Fibroblast of skin of right quadriceps (primary cell): ENCODE measurements at regions not wholly inside any gene's neighbourhood (a gene's known extent, or its start where the extent isn't known, plus 50 kb on each side); places are given as distances from the start of the nearest gene placed in this dataset.

Source experiments
- DNase-seq: peaks from one replicate; pipeline ENCODE4 v3.0.0-alpha.2; 2013

- DNase-seq = no peak
These were observed 139.4 kb upstream of the GLI2 start for GRCh38 chr2:120596191-120596811.

GRCh38 chr2:120596990-120597594 lies 138.6 kb upstream of the GLI2 start:
- DNase-seq = peak; percentile 51

DNA sequence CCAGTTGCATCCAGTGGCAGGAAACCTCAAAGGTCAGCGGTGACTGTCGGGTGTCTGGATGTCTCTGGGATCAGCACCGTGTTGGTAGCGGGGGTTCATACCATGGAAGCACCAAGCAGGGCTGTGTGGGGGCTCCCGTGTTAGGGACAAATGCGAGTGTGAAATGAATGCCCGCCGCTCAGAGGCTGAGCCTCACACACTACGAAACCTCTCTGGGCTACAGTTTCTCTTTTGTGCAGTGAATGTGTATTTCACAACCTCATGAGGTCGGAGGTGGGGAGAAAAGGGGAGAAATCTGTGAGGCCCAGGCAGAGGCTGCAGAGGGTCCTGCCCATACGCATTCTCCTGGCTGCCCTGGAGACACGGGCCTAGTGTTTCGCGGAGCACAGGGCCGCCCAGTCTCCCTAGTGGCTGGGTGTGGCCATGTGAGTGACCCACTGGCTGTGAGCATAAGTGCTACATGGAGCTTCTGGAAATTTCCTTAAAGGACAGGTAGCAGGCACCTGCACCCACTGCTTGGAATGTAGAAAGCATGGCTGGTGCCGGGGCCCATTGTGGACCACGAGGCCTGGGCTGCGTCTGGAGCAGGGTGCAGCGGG lies 138.0 kb upstream of the GLI2 start:
- DNase-seq = no peak

GRCh38 chr2:120598416-120598815 lies 137.3 kb upstream of the GLI2 start:
- no peak for DNase-seq

- no peak for DNase-seq
These were observed 136.6 kb upstream of the GLI2 start for GRCh38 chr2:120599072-120599471.

DNA sequence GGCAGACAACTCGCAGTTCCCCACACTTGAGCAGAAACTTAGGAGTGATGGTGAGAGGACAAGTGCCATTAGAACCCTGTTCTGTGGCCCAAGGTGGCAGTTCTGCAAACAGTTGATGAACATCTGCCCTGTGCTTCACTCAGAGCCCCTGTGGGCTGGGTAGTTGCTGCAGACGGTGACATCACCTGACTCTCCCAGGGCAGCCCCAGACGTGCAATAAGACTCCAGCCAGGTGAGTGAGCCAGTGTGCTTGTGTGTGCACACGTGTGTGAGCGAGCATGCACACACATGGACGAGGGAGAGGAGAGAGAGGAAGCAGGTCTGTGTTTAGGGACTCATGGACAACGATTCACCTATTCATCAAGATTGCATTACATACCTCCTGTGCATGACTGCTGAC lies 136.0 kb upstream of the GLI2 start:
- DNase-seq = no peak

DNA sequence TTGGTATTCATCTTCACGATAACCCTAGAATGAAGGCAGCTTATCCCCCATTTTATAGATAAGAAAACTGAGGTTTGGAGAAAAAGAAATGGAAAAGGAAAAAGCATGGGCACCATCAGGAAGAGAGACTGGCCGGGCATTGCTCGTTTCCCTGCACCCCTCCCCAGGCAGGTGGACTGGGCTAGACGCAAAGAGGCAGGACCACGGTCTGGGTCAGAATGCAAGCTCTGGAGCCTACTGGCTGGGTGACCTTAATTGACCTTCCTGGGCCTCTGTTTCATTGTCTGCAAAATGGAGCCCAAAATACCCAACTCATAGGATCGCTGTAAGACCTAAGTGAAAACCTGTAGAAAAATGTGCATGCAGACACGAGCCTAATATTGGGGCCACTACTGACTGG lies 135.3 kb upstream of the GLI2 start:
- no peak for DNase-seq

- no peak for DNase-seq
These were observed 134.9 kb upstream of the GLI2 start for GRCh38 chr2:120600786-120601185.

DNA sequence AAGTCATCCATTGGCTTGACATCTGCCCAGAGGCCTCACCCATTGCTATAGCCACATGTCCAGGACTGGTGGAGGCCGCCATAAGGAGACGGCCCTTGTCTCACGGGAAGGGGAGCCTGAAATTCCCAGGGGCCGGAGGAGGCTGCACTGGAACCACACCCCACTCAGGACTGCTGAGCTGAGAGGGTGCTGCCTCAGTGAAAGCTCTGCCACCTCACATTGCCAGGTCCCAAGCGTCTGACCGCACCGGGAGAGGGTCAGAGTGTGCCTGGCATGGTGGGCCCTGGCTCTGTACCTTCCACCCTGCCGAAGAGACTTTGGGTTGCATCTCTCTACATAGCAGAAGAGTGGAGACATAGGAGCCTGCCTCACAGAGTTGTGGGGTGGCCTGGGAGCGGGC lies 134.1 kb upstream of the GLI2 start:
- no peak for DNase-seq

DNA sequence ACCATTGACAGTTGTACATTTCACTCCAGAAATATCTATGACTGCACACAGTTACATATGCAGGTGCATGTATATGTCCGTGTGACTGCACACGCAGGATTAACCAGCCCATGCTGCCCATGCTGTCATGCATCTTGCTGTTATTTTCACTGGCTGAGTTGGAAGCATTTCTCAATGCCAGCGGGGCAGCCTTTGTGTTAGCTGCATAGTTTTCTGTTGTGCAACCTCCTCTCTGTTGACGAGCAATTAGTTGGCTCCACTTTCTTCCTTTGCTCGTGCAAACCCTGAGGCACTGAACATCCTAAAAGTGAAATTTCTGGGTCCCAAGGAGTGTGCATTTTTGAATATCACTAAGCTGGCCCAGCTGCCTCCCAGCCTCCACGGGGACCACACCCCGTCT lies 133.4 kb upstream of the GLI2 start:
- DNase-seq = no peak

- no peak for DNase-seq
These were observed 130.9 kb upstream of the GLI2 start for GRCh38 chr2:120604767-120605166.

DNA sequence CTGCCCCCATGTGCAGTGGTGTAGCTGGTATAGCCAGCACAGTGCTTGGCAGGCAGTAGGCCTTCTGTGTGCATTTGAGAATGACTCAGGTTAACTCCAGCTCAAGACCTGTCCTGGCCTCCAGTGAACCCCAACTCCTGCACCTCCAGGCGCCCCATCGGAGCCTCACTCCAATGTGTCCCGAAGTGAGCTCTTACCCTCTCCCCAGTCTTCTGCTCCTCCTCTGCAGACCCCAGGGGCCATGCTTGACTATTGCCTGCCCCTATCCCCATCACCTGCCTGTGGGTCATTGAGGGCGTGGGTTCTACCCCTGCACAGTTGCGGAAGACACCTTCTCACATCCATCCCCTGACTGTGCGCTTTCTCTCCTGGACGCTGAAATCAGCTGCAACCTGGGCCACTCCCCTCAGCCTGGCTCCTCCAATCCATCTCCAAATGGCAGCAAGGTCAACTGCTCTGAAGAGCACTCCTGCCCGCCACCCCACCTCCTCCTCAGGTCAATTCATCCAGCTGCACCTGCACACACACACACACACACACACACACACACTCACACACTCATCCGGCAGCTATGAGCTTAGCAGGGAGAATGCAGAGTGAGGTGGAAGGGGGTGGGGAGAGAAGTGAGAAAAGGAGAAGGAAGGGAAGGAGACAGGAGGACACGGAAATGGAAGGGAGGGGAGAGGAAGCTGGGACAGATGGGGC lies 130.3 kb upstream of the GLI2 start:
- DNase-seq = peak; percentile 27

GRCh38 chr2:120606280-120606679 lies 129.4 kb upstream of the GLI2 start:
- DNase-seq = no peak

DNA sequence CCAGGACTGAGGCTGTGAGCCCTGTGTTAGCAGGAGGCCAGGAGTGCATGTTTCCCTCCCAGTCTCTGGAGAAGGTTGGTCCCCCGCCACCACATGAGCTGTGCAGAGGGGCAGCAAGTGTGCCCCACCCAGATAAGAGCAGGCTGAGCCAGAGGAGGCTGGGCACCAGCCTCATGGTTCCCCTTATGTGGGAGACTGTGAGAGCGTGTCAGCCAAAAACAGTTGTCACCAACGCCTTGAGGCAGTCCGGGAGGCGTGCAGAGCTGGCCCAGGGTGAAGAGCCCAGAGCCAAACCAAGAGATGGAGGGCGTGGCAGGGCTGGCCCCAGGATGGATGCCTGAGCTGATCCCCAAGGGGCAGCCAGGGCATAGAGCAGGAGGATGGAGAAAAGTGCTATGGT lies 128.7 kb upstream of the GLI2 start:
- DNase-seq = no peak

GRCh38 chr2:120607506-120607905 lies 128.2 kb upstream of the GLI2 start:
- no peak for DNase-seq

GRCh38 chr2:120607996-120608395 lies 127.7 kb upstream of the GLI2 start:
- no peak for DNase-seq

GRCh38 chr2:120609826-120610395 lies 125.8 kb upstream of the GLI2 start:
- no peak for DNase-seq

DNA sequence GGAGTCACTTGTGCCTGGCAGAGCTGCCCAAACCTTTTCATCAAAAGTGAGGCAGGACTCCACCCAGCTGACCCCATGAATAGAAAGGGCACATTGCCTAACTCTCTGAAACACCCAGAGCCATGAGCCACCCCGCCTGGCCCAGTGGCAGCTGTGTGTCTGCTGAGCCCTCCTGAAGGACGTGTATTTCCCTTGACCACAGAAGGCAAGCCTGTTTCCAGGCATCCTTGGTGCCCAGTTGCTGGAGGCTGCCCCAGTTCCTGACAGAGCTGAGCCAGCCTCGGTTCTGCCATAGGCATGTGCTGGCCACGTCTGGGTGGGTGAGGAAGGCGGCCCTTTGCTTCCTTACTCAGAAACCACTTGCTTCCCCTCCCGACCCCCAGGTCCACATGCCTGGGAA lies 124.7 kb upstream of the GLI2 start:
- no peak for DNase-seq

- DNase-seq = no peak
These were observed 123.7 kb upstream of the GLI2 start for GRCh38 chr2:120611961-120612360.

DNA sequence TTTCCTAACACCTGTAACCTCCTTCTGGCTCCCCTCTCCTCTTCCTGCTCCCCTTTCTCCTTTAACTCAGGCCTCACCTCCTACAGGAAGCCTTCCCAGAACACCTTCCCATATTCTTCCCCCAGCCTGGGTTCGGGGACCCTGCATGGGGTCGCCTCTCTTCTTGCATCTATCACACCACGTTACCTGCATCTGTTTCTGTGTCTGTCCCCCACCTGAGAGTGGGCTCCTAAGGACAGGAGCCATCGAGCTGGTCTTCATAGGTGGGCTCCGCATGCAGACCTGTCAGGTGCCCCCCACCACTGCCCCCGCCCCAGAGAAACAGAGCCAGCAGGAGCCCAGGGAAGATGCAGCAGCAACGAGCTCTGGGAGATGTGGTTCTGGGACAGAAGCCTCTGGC lies 123.2 kb upstream of the GLI2 start:
- no peak for DNase-seq

DNA sequence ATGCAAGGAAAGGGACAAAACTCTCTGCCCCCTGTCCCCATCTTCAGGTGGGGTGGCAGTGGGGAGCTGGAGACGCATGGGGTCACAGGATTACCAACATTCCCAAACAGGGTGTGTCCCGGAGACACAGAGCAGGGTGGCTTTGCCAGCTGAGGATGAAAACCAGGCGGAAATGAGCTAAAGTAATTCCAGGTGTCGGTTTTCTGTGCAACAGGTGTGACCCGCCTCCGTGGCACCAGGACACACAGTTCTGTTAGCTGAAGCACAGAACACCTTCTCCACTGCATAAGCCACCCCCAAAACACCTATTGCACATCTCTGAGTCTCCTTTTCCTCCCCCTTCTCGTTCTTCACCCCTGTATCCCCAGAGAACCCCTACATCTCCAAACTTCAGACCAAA lies 122.7 kb upstream of the GLI2 start:
- DNase-seq = no peak

- peak; percentile 96 for DNase-seq
These were observed 121.7 kb upstream of the GLI2 start for GRCh38 chr2:120613742-120614571.

DNA sequence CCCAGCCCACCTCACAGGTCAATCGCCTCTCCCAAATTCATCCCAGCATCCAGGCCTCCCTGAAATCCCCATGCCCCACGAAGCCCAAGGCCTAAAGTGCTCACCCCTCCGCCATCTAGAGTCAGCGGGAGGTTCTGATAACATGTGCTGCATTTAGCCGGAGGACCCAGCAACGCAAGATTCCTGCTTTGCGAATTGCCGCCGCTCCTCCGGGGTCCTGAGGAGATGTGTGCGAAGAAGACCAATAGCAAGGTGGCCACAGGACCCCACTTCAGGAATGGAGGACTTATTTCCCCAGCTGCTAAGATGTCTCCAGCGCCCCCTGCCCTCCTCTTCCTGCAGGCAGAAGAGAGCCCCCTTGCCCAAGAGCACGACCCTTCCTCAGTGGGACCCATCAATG lies 120.8 kb upstream of the GLI2 start:
- no peak for DNase-seq
